Loucy (cell line): ENCODE measurements at regions not wholly inside any gene's neighbourhood (a gene's known extent, or its start where the extent isn't known, plus 50 kb on each side); places are given as distances from the start of the nearest gene placed in this dataset.

ENCODE experiments used
- H2AFZ ChIP-seq: fragments of 200-600 bp; sonication (generic); 2 replicates; pipeline ENCODE4 v1.6.0; 2016; ENCODE audit warnings: antibody characterized with exemption, mild to moderate bottlenecking, low read length, moderate library complexity
- H3F3A ChIP-seq: fragments of 200-600 bp; 2 replicates; pipeline ENCODE4 v1.6.0; 2016; ENCODE audit warnings: antibody characterized with exemption, low read depth, mild to moderate bottlenecking
- H3K27me3 ChIP-seq: fragments of 200-600 bp; sonication (generic); 2 replicates; pipeline ENCODE4 v1.6.1; 2014; ENCODE audit warnings: low read length, mild to moderate bottlenecking; ENCODE audit not compliant: insufficient read depth, poor library complexity, severe bottlenecking
- H3K36me3 ChIP-seq: fragments of 200-600 bp; sonication (generic); 2 replicates; pipeline ENCODE4 v1.6.1; 2016; ENCODE audit warnings: low read length; ENCODE audit not compliant: insufficient read depth
- H3K4me1 ChIP-seq: fragments of 200-600 bp; sonication (generic); 2 replicates; pipeline ENCODE4 v1.5.1; 2014; ENCODE audit warnings: low read length, mild to moderate bottlenecking; ENCODE audit not compliant: insufficient read depth, poor library complexity, severe bottlenecking
- H3K4me2 ChIP-seq: fragments of 200-600 bp; sonication (generic); 2 replicates; pipeline ENCODE4 v1.6.0; 2014; ENCODE audit warnings: antibody characterized with exemption, low read length, low read depth, mild to moderate bottlenecking; ENCODE audit not compliant: poor library complexity, severe bottlenecking
- H3K4me3 ChIP-seq: fragments of 200-600 bp; sonication (generic); 2 replicates; pipeline ENCODE4 v1.5.1; 2014; ENCODE audit warnings: low read length, mild to moderate bottlenecking, mixed read lengths; ENCODE audit not compliant: poor library complexity, severe bottlenecking
- H3K79me2 ChIP-seq: fragments of 200-600 bp; sonication (generic); 2 replicates; pipeline ENCODE4 v1.6.1; 2014; ENCODE audit warnings: low read length; ENCODE audit not compliant: insufficient read depth
- H3K9ac ChIP-seq: fragments of 200-600 bp; sonication (generic); 2 replicates; pipeline ENCODE4 v1.6.0; 2014; ENCODE audit warnings: mild to moderate bottlenecking, low read depth, low read length, moderate library complexity; ENCODE audit not compliant: poor library complexity, severe bottlenecking
- H3K9me2 ChIP-seq: fragments of 200-600 bp; sonication (generic); replicated peaks from 2 replicates; pipeline ENCODE4 v1.6.1; 2016; ENCODE audit warnings: low read depth, low read length, mixed read lengths
- H3K9me3 ChIP-seq: fragments of 200-600 bp; sonication (generic); 2 replicates; pipeline ENCODE4 v1.6.1; 2014; ENCODE audit warnings: mild to moderate bottlenecking, antibody characterized with exemption, low read length, low read depth; ENCODE audit not compliant: insufficient read depth
- H4K20me1 ChIP-seq: fragments of 200-600 bp; sonication (generic); 2 replicates; pipeline ENCODE4 v1.6.0; 2014; ENCODE audit warnings: antibody characterized with exemption, low read length, mild to moderate bottlenecking; ENCODE audit not compliant: insufficient read depth, poor library complexity, severe bottlenecking
- EZH2phosphoT487 ChIP-seq: fragments of 200-600 bp; IDR thresholded peaks from 2 replicates; pipeline ENCODE4 v1.6.1; 2018; ENCODE audit warnings: antibody characterized with exemption, mild to moderate bottlenecking, moderate library complexity, borderline replicate concordance
- TF ChIP-seq, protein P1 (sequence below): fragments of 200-600 bp; sonication (generic); conservative IDR thresholded peaks from 2 replicates; pipeline ENCODE4 v1.5.1; 2014; ENCODE audit warnings: mild to moderate bottlenecking, antibody characterized with exemption, low read length

DNA sequence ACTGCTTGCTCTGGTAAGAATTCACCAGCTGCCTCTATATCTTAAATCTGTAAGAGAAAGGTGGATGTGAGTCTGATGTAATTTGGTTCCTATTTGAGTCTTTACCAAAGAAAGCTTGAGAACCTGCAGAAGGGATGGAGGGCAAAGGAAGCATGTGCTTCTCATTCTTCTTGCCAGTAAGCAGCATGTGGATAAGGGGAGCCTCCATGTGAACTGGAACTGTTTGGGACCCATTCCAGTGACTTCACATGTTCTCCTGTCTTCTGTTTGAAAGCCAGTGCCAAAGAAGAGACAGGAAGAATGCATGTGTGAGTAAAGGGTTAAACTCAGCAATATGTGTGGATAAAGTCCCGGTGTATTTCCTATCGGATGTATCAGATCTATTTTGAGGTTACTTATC lies 119.6 kb upstream of the ADGRL2 start:
- H3K9me2 ChIP-seq = no peaks in the 10 kb centered on the region
- H3F3A ChIP-seq = no peaks in the 10 kb centered on the region
- H3K9ac ChIP-seq = no peak overlapping the region
- no peaks in the 10 kb centered on the region for H3K27me3 ChIP-seq
- H2AFZ ChIP-seq = no peak overlapping the region
- H3K79me2 ChIP-seq = no peaks in the 10 kb centered on the region
- no peak overlapping the region for H3K4me3 ChIP-seq
- no peaks in the 10 kb centered on the region for H3K9me3 ChIP-seq
- H4K20me1 ChIP-seq = no peaks in the 10 kb centered on the region
- TF ChIP-seq EZH2phosphoT487 = no peak
- TF ChIP-seq, protein P1, sequence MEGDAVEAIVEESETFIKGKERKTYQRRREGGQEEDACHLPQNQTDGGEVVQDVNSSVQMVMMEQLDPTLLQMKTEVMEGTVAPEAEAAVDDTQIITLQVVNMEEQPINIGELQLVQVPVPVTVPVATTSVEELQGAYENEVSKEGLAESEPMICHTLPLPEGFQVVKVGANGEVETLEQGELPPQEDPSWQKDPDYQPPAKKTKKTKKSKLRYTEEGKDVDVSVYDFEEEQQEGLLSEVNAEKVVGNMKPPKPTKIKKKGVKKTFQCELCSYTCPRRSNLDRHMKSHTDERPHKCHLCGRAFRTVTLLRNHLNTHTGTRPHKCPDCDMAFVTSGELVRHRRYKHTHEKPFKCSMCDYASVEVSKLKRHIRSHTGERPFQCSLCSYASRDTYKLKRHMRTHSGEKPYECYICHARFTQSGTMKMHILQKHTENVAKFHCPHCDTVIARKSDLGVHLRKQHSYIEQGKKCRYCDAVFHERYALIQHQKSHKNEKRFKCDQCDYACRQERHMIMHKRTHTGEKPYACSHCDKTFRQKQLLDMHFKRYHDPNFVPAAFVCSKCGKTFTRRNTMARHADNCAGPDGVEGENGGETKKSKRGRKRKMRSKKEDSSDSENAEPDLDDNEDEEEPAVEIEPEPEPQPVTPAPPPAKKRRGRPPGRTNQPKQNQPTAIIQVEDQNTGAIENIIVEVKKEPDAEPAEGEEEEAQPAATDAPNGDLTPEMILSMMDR = no peak
- no peak overlapping the region for H3K4me2 ChIP-seq
- H3K4me1 ChIP-seq = no peaks in the 10 kb centered on the region
- no peaks in the 10 kb centered on the region for H3K36me3 ChIP-seq

DNA sequence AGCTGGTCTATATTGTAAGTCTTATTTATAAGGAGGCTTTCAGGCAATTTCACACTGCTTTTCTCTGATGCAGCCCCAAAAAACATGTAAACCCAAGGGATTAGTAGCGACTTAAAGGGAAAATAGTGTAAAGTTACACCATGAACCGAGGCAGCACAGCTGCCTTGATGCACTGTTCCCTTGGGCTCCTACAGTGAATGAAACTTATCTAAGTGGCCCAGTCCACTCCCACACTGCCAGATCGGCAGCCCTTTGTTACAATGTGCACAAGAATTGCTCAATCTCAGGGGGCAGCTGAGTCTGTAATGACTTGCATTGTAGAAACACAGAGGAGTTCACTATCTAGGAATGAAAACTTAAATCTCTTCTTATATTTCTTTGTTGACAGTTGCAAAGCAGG lies 120.8 kb upstream of the ADGRL2 start:
- H3K4me1 ChIP-seq = no peaks in the 10 kb centered on the region
- no peaks in the 10 kb centered on the region for H3K9me2 ChIP-seq
- H4K20me1 ChIP-seq = no peaks in the 10 kb centered on the region
- H3K27me3 ChIP-seq = no peaks in the 10 kb centered on the region
- no peaks in the 10 kb centered on the region for H3K36me3 ChIP-seq
- no peaks in the 10 kb centered on the region for H3K9me3 ChIP-seq
- TF ChIP-seq EZH2phosphoT487 = no peak
- H3K79me2 ChIP-seq = no peaks in the 10 kb centered on the region
- no peak overlapping the region for H2AFZ ChIP-seq
- no peak overlapping the region for H3K4me2 ChIP-seq
- H3K9ac ChIP-seq = no peak overlapping the region
- no peak overlapping the region for H3K4me3 ChIP-seq
- H3F3A ChIP-seq = no peaks in the 10 kb centered on the region

DNA sequence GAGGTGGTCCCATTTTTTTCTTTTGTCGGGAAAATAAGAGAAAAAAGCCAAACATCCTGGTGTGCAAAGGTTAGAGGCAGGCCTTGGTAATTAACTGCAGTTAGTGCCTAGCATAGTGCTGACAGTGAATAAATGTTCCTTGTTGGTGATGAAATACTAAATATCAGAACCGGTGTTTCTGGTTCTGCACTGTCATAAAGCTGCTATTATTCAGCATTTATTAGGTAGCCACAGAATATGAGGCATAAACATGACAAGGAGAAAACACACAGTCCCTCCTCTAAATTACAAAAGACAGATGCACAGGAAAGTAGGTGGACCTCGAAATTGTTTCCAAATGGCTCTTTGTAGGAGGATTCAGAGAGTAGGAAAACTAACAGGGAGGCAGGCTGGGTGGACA lies 122.0 kb upstream of the ADGRL2 start:
- no peak overlapping the region for H3K9ac ChIP-seq
- no peak overlapping the region for H3K4me3 ChIP-seq
- no peaks in the 10 kb centered on the region for H3K9me3 ChIP-seq
- H4K20me1 ChIP-seq = no peaks in the 10 kb centered on the region
- no peaks in the 10 kb centered on the region for H3K4me1 ChIP-seq
- TF ChIP-seq, protein P1 = no peak
- H2AFZ ChIP-seq = no peak overlapping the region
- H3K36me3 ChIP-seq = no peaks in the 10 kb centered on the region
- H3K79me2 ChIP-seq = no peaks in the 10 kb centered on the region
- no peaks in the 10 kb centered on the region for H3F3A ChIP-seq
- H3K27me3 ChIP-seq = no peaks in the 10 kb centered on the region
- no peak overlapping the region for H3K4me2 ChIP-seq
- no peaks in the 10 kb centered on the region for H3K9me2 ChIP-seq

DNA sequence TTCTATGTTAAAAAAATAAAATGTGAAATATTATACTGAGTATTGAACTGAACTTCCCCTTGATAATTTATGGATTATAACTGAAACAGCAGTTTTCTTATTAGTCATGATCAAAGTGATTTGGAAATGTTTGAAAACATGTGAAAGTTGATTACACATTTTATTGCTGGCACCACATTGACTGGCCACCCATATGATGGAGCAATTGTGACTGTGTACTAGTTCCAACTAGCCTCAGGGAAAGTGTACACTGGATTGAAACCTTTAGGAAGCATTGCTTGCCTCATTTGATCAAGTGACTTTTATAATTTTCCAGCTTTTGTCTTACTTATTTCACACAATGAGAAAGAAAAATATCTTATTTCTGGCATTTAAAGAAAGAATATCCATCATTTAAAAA lies 128.0 kb upstream of the ADGRL2 start:
- Histone ChIP-seq H3F3A (no peaks in the 10 kb centered on the region), H2AFZ (no peak overlapping the region), H4K20me1 (no peaks in the 10 kb centered on the region), H3K4me3 (no peak overlapping the region), H3K4me2 (no peak overlapping the region), H3K9me3 (no peaks in the 10 kb centered on the region), H3K4me1 (no peaks in the 10 kb centered on the region), H3K9me2 (no peaks in the 10 kb centered on the region), H3K79me2 (no peaks in the 10 kb centered on the region), H3K27me3 (no peaks in the 10 kb centered on the region), H3K36me3 (no peaks in the 10 kb centered on the region), H3K9ac (no peak overlapping the region)
- no peak for TF ChIP-seq EZH2phosphoT487
- TF ChIP-seq, protein P1 = no peak
